Cerebellar cortex (tissue), 1 donor: ENCODE measurements at regions not wholly inside any gene's neighbourhood (a gene's known extent, or its start where the extent isn't known, plus 50 kb on each side); places are given as distances from the start of the nearest gene placed in this dataset.
"Not testable (repeated sequence)": the region's sequence is repeated elsewhere in the genome, so short reads cannot be mapped to it uniquely, and the experiment has no call there.

ENCODE experiments used
- DNase-seq: peaks from one replicate; pipeline ENCODE4 v3.0.0-alpha.2; 2015; ENCODE audit warnings: low spot score

DNA sequence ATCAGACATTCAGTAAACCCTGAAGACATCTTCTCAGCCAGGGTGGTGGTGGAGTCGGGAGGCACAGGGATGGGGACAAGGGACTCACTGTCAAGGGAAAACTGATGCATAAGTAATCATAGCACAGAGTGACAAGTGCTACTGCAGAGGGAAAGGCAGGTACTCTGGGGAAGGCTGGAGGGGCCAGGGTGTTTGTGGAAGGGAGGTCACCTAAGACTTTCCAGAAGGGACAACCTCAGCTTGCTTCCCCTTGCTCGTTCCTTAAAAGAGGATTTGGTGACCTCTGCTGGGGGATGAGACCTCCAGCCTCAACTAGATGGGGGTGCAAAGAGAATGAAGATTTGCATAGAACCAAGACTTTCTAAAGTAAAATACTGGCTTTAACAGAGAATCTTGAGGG is 99.5 kb downstream of the SLC4A3 start:
- DNase-seq: no peak

DNA sequence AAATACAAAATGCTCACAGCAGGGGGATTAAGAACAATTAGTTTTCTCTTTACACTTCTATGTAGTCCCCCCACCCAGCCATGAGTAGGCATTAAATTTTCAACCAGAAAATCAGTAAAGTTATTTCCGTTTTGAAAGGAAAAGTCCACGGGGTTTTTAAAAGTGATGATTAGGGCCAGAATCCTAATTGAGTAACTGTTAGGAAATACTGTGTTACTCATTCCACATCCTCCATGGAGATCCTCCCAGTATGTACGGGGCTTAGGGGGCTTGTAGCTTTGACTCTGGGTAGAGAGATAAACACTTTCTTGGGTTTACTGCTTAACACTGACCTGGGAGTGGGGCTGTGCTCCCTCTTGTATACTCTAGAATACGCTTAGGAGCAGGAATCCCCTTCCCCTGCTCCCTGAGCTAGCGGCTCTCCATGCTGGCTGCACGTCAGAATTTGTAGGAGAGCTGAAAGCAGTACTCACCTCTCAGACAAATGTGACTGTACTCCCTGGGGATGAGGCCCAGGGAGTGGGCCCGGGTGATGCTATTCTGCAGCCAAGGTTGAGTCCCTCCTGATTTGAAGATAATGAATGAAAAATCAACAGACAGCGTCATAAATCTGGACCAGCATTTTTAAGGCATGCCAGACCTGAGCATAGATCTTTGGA is 100.5 kb downstream of the SLC4A3 start:
- no peak for DNase-seq

GRCh38 chr2:219728991-219729487 is 101.6 kb downstream of the SLC4A3 start:
- DNase-seq: no peak

DNA sequence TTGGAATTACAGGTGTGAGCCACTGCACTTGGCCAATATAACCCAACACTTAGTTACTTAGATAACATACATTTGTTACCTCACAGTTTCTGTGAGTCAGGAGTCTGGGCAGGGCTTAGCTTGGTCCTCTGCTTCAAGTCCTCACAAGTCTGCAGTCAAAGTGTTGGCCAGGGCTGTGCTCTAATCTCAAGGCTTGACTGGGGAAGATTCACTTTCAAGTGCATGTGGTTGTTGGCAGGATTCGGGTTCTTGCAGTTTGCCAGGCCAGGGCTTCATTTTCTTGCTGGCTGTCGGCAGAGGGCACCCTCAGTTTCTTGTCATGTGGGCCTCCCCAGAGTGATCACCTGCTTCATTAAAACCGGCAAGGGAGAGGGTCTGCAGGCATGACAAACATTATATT is 103.7 kb downstream of the SLC4A3 start:
- DNase-seq: no peak

- no peak for DNase-seq
Measured at GRCh38 chr2:219733106-219733505, 105.7 kb downstream of the SLC4A3 start.

GRCh38 chr2:219733746-219734145 is 106.3 kb downstream of the SLC4A3 start:
- no peak for DNase-seq

GRCh38 chr2:219736209-219736608 is 108.8 kb downstream of the SLC4A3 start:
- DNase-seq: peak; percentile 64

DNA sequence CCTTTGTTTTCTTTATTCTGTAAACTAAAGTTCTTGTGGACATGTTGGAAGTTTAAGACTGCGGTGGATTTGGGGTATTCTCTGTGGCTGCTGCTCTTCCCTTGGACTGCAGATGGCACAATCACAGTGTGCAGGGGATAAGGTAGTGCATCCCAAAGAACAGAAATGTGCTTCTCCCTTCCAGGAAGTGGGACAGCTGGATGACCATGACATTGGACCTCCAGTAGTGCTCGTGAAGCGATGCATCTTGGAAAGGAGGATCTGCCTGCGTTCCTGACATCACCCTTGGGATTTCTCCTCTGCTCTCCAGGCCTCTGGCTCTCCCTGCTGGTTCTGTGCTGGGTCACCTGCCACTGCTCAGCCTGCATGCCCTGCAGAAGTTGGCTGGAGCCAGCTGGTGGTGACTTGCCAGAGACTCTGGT is 109.9 kb downstream of the SLC4A3 start:
- peak; percentile 7 for DNase-seq

DNA sequence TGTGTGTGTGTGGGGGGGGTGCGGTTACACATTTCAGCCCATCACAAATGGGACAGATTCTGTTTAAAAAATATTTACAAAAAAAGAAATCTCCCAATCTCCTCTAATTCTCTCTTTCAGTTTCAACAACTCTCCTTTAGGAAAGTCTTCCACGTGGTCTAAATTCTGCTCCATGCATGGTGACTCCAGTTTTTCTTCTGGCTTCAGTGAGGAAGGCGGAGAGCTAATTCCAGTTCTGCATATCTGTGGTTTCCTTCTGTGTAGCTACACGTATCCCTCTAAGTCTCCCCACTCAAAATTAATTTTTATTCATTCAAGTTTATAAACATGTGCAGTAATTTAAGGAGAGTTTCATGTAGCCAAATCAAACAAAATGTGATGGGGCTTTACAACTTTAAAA is 111.6 kb downstream of the SLC4A3 start:
- DNase-seq: no peak

DNA sequence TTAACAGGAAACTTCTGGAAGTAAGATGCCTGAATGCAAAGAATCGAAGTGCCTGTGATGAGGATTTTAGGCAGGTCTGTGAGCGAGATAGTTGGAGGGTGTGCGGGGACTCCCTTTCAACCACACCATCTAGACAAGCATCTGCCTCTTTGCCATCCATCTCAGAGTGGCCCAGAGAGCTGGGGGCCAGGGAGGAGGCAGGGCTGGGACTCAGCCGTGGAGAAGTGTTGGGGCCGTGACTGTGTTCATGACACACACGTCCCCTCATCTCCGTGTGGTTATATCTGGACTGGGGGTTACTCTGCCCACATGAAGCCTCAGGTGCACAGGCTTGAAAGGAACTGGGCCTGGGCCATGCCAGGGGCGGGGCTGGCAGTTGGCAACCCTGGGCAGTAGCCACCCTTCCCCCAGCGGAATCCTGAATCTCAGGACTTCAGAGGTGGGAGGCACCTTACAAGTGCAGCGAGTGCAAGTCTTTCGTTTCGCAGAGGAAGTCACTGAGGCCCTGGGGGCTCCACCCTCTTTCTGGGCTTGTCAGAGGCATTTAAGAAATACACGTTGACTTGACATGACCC is 112.5 kb downstream of the SLC4A3 start:
- no peak for DNase-seq

DNA sequence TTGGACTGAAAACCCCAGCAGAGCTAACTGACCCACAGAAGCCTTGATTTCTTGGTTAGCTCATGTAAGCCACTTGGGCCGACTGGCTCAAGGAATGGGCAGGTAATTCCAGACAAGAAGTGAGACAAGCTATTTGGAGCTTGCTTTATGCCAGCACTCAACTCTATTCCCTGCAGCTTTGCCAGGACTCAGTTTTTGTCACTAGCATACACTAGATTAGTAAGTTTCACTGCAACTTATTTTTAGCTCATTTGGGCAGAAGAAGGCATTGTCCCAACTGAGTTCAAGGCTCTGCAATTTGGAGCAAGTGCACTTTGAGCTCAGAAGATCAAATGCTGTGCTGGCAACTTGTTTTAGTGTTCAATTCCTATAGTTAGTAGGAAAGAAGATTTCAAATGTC is 116.1 kb downstream of the SLC4A3 start:
- DNase-seq: no peak

DNA sequence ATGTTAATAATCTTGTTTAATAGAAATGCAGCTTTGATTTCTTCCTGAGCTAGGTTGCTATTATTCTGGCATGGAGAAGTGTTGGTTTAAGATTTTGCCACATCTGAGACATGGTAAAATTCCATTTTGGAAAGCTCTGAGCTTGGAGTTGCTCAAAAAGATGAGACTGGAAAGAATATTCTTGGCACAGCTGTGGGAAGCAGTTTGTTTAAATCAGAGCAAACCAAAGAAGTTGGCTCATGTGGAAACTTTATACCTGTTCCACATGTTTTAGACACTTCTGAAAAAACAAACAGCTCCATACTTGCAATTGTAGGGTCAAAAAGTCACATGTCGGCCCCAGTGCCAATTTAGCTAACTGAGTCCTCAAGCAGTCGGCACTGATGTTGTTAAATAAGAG is 116.6 kb downstream of the SLC4A3 start:
- no peak for DNase-seq

GRCh38 chr2:219744600-219744999 is 117.2 kb downstream of the SLC4A3 start:
- no peak for DNase-seq

DNA sequence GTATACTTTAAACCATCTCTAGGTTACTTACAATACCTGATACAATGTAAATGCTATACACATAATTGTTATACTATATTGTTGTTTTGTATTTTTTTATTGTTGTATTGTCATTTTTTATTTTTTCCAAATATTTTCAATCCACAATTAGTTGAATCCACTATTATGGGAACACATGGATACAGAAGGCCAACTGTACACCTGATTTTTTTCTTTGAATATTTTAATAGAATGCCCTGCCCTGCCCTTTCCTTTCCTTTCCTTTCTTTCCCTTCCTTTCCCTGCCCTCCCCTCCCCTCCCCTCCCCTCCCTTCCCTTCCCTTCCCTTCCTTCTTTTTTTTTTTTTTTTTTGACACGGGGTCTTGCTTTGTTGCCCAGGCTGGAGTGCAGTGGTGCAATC is 120.2 kb downstream of the SLC4A3 start:
- no peak for DNase-seq

DNA sequence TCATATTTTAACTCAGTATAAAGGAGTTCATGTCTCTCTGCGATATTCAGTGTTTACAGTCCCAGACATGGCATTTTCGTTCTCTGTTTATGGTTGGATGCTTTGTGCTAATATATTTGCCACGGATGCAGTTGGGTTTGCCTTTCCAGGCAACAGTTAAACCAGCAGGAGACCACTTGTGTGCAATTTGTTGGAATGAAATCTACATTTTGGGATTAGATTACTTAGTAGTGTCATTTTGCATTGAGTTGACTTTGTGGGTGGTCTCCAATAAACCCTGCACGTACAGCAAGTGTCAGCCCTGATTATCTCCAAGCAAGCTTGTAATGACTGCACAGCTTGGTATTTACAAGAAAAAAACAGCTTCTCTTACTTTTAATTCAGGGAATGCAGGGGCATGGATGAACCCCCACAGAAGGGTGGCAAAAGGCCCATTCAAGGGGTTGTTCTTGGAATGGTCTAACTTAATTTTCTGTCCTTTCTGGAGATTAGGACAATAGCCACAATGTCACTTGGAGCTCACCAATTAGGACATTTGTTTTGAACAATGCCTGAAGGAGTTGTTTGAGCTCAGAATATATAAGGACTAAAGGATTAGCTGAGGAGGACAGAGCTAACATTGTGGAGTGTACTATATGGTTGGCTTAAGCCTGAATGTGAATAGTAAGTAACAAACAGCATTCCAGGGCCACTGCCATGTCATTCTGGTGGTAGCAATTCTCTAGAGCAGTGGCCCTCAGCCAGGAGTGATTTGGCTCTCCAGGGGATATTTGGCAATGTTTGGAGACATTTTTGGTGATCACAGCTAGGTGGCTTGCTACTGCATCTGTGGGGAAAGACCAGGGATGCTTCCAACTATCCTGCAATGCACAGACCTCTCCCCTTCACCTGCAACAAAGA is 121.5 kb downstream of the SLC4A3 start:
- no peak for DNase-seq

DNA sequence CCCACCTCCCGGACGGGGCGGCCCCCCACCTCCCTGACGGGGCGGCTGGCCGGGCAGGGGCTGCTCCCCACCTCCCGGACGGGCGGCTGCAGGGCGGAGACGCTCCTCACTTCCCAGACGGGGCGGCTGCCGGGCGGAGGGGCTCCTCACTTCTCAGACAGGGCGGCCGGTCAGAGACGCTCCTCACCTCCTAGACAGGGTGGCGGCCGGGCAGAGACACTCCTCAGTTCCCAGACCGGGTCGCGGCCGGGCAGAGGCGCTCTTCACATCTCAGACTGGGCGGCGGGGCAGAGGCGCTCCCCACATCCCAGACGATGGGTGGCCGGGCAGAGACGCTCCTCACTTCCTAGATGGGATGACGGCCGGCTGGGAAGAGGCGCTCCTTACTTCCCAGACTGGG is 123.7 kb downstream of the SLC4A3 start:
- DNase-seq: not testable (repeated sequence)

DNA sequence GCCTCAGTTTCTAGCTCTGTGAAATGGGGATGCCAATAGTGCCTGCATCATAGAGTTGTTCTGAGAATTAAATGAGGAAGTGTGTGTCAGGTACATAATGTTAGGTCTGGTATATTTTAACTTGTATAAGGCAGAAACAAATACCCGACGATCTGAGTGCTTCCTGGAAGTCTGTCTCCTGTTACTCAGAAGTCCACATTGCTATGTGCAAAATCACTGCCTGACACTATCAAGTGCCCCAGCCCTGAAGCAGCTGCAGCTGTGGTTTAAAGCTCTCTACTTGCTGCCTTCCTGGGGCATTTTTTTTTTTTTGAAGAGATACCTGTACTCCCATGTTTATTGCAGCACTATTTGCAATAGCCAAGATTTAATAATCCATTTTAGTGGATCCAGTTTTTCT is 125.3 kb downstream of the SLC4A3 start:
- no peak for DNase-seq

GRCh38 chr2:219758907-219759680 is 131.7 kb downstream of the SLC4A3 start:
- DNase-seq: no peak

- DNase-seq: no peak
Measured at GRCh38 chr2:219759801-219760200, 132.4 kb downstream of the SLC4A3 start.

DNA sequence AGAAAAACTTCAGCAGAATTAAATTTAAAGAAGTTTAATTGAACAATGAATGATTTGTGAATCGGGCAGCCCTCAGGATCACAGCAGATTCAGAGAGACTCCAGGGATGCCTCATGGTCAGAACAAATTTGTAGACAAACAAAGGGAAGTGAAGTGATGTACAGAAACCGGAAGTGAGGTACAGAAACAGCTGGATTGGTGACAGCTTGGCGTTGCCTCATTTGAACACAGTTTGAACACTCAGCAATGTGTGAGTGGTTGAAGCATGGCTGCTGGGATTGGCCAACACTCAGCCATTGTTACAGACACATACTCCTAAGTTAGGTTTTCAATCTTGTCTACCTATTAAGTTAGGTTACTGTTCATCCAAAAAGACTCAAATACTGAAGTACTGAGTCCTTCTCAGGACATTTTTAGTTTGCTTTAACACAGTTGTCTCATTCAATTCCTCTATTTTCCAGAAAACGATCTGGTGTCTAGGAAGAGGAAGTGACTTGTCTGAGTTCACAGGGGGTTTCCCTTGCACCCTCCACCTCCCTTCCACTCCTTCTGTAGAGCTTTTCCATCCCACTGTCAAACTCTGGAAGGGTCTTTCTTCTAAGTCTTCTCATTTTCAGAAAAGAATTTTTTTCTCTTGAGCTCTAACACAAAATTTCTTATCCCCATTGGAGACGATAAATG is 137.9 kb downstream of the SLC4A3 start:
- DNase-seq: no peak

- DNase-seq: no peak
Measured at GRCh38 chr2:219766658-219767057, 139.2 kb downstream of the SLC4A3 start.
